Naive thymus-derived CD4-positive, alpha-beta T cell (primary cell): ENCODE measurements at regions not wholly inside any gene's neighbourhood (a gene's known extent, or its start where the extent isn't known, plus 50 kb on each side); places are given as distances from the start of the nearest gene placed in this dataset.

Experiments used
- ATAC-seq: fragments of 150-1000 bp; cut with Tn5 transposase; 2 replicates; pipeline ENCODE4 v1.10.0; 2021; ENCODE audit warnings: mild to moderate bottlenecking, moderate library complexity
- CTCF ChIA-PET: fragments of 350-600 bp; sonication (Branson Sonifier 250); formaldehyde crosslinking; loops from one replicate; lab custom pipeline; 2021; ENCODE audit warnings: antibody characterized with exemption; lab: Charles Lee
- POLR2A ChIA-PET: fragments of 350-600 bp; sonication (Branson Sonifier 250); formaldehyde crosslinking; loops from one replicate; lab custom pipeline; 2021; ENCODE audit warnings: antibody characterized with exemption, inconsistent platforms; lab: Charles Lee
- DNase-seq, 9 donors: peaks; one replicate each; pipeline versions ENCODE4 v3.0.0 to v3.0.0-alpha.2; 2020 to 2022; ENCODE audit warnings: mixed read lengths in 1 of 9
- H3K27ac ChIP-seq: one replicate; pipeline ENCODE4 v1.7.0; 2013; ENCODE audit warnings: mild to moderate bottlenecking, low read depth, low read length, moderate library complexity
- H3K27me3 ChIP-seq, 2 donors: one replicate each; pipeline ENCODE4 v1.7.0; 2013; ENCODE audit warnings: low read length in 2 of 2, mild to moderate bottlenecking in 2 of 2, moderate library complexity in 2 of 2; ENCODE audit not compliant: control insufficient read depth in 2 of 2, insufficient read depth in 2 of 2
- H3K36me3 ChIP-seq, 3 experiments: 1 replicate in 2 of 3; 2 replicates in 1 of 3; pipeline ENCODE4 v1.7.0; 2013; ENCODE audit warnings: low read length in 3 of 3, mild to moderate bottlenecking in 3 of 3, moderate library complexity in 1 of 3; ENCODE audit not compliant: insufficient read depth in 3 of 3, control insufficient read depth in 2 of 3
- H3K4me1 ChIP-seq, 2 donors: one replicate each; pipeline ENCODE4 v1.7.0; 2013; ENCODE audit warnings: low read length in 2 of 2, mild to moderate bottlenecking in 2 of 2, moderate library complexity in 1 of 2; ENCODE audit not compliant: control insufficient read depth in 2 of 2, insufficient read depth in 2 of 2
- H3K4me3 ChIP-seq: 2 replicates; pipeline ENCODE4 v1.7.0; 2013; ENCODE audit warnings: mild to moderate bottlenecking, low read length
- H3K9me3 ChIP-seq, 3 experiments: 1 replicate in 2 of 3; 2 replicates in 1 of 3; pipeline ENCODE4 v1.7.0; 2013; ENCODE audit warnings: low read length in 3 of 3; ENCODE audit not compliant: control insufficient read depth in 2 of 3
- H3K27ac Mint-ChIP-seq, 9 donors: one replicate each; pipeline ENCODE4 v1.8.0; 2020 to 2022; ENCODE audit warnings: mixed read lengths in 9 of 9, mild to moderate bottlenecking in 8 of 9, moderate library complexity in 5 of 9, inconsistent platforms in 2 of 9
- H3K27me3 Mint-ChIP-seq, 5 donors: one replicate each; pipeline ENCODE4 v1.8.0; 2021 to 2022; ENCODE audit warnings: mixed read lengths in 5 of 5, mild to moderate bottlenecking in 1 of 5
- H3K36me3 Mint-ChIP-seq, 5 donors: one replicate each; pipeline ENCODE4 v1.8.0; 2020 to 2022; ENCODE audit warnings: mixed read lengths in 5 of 5, mild to moderate bottlenecking in 3 of 5, inconsistent platforms in 1 of 5
- H3K4me1 Mint-ChIP-seq, 7 donors: one replicate each; pipeline ENCODE4 v1.8.0; 2020 to 2022; ENCODE audit warnings: mixed read lengths in 7 of 7, mild to moderate bottlenecking in 3 of 7, inconsistent platforms in 1 of 7
- H3K4me3 Mint-ChIP-seq, 10 donors: one replicate each; pipeline ENCODE4 v1.8.0; 2020 to 2022; ENCODE audit warnings: mild to moderate bottlenecking in 10 of 10, mixed read lengths in 10 of 10, moderate library complexity in 6 of 10, inconsistent platforms in 2 of 10
- H3K9me3 Mint-ChIP-seq, 11 donors: one replicate each; pipeline ENCODE4 v1.8.0; 2020 to 2022; ENCODE audit warnings: mixed read lengths in 11 of 11, mild to moderate bottlenecking in 4 of 11, inconsistent platforms in 1 of 11, moderate library complexity in 1 of 11
- intact Hi-C, 2 donors: fragments of 100-400 bp; cut with micrococcal nuclease; formaldehyde crosslinking; loops; one replicate each; pipeline ENCODE4 v1.15.1; 2023

GRCh38 chr5:92778261-92778660, 802.8 kb downstream of the NR2F1-AS1 start:
- Histone ChIP-seq H3K36me3 (no peaks in the 10 kb centered on the region), H3K9me3 (no peaks in the 10 kb centered on the region), H3K4me3 (no peak overlapping the region), H3K27ac (no peak overlapping the region), H3K27me3 (no peaks in the 10 kb centered on the region), H3K4me1 (no peaks in the 10 kb centered on the region)
- ChIA-PET CTCF (no interaction called here), POLR2A (no interaction called here)
- Mint-ChIP-seq H3K27ac (no peak overlapping the region), H3K4me3 (no peak overlapping the region), H3K4me1 (peaks cover 0 to 2% (median 0%) of the 10 kb centered on the region in 7 donors), H3K36me3 (no peaks in the 10 kb centered on the region), H3K9me3 (peaks cover 0 to 7% (median 2%) of the 10 kb centered on the region in 11 donors), H3K27me3 (no peaks in the 10 kb centered on the region)
- DNase-seq (no peak), ATAC-seq (no peak)
- intact Hi-C loops = no loop called here

GRCh38 chr5:92777421-92777820, 803.6 kb downstream of the NR2F1-AS1 start:
- H3K9me3 ChIP-seq = no peaks in the 10 kb centered on the region
- peaks cover 0 to 2% (median 0%) of the 10 kb centered on the region in 7 donors for H3K4me1 Mint-ChIP-seq
- CTCF ChIA-PET = no interaction called here

GRCh38 chr5:92775711-92776615, 805.1 kb downstream of the NR2F1-AS1 start:
- no peak overlapping the region for H3K4me3 ChIP-seq
- H3K4me1 Mint-ChIP-seq = peaks cover 0 to 2% (median 0%) of the 10 kb centered on the region in 7 donors
- no peaks in the 10 kb centered on the region for H3K27me3 Mint-ChIP-seq
- ATAC-seq = no peak
- H3K36me3 Mint-ChIP-seq = no peaks in the 10 kb centered on the region
- H3K9me3 Mint-ChIP-seq = peaks cover 0 to 5% (median 3%) of the 10 kb centered on the region in 11 donors
- no peak overlapping the region for H3K4me3 Mint-ChIP-seq
- H3K36me3 ChIP-seq = no peaks in the 10 kb centered on the region
- POLR2A ChIA-PET = no interaction called here
- no peak overlapping the region for H3K27ac ChIP-seq
- DNase-seq = no peak
- no peak overlapping the region for H3K27ac Mint-ChIP-seq
- CTCF ChIA-PET = interaction anchor here (0.7 kb wide), 1 partner anchor 80 kb away, joined by 3 read pairs; no protein-coding TSS in a partner anchor
- no peaks in the 10 kb centered on the region for H3K9me3 ChIP-seq
- intact Hi-C loops = no loop called here
- no peaks in the 10 kb centered on the region for H3K4me1 ChIP-seq
- H3K27me3 ChIP-seq = no peaks in the 10 kb centered on the region

More at GRCh38 chr5:92777421-92777820, 803.6 kb downstream of the NR2F1-AS1 start:
- Histone ChIP-seq H3K36me3 (no peaks in the 10 kb centered on the region), H3K4me3 (no peak overlapping the region), H3K27ac (no peak overlapping the region), H3K4me1 (no peaks in the 10 kb centered on the region), H3K27me3 (no peaks in the 10 kb centered on the region)
- DNase-seq (no peak), ATAC-seq (no peak)
- Mint-ChIP-seq H3K4me3 (no peak overlapping the region), H3K27ac (no peak overlapping the region), H3K27me3 (no peaks in the 10 kb centered on the region), H3K9me3 (peaks cover 0 to 5% (median 2%) of the 10 kb centered on the region in 11 donors), H3K36me3 (no peaks in the 10 kb centered on the region)
- intact Hi-C loops = no loop called here
- POLR2A ChIA-PET = no interaction called here

GRCh38 chr5:92769978-92770377, 811.0 kb downstream of the NR2F1-AS1 start:
- Mint-ChIP-seq H3K27me3 (no peaks in the 10 kb centered on the region), H3K9me3 (peaks cover 0 to 6% (median 0%) of the 10 kb centered on the region in 11 donors), H3K4me1 (no peaks in the 10 kb centered on the region), H3K36me3 (no peaks in the 10 kb centered on the region), H3K4me3 (no peak overlapping the region), H3K27ac (no peak overlapping the region)
- Histone ChIP-seq H3K27ac (no peak overlapping the region), H3K4me3 (no peak overlapping the region), H3K4me1 (no peaks in the 10 kb centered on the region), H3K9me3 (no peaks in the 10 kb centered on the region), H3K27me3 (no peaks in the 10 kb centered on the region), H3K36me3 (no peaks in the 10 kb centered on the region)
- ATAC-seq (no peak), DNase-seq (no peak)
- intact Hi-C loops = no loop called here
- CTCF ChIA-PET = no interaction called here
- POLR2A ChIA-PET = no interaction called here

- ATAC-seq = no peak
- intact Hi-C loops = no loop called here
- DNase-seq = no peak
- Mint-ChIP-seq H3K4me3 (no peak overlapping the region), H3K27me3 (no peaks in the 10 kb centered on the region), H3K27ac (no peak overlapping the region), H3K4me1 (no peaks in the 10 kb centered on the region), H3K9me3 (peaks cover 0 to 3% (median 0%) of the 10 kb centered on the region in 11 donors), H3K36me3 (no peaks in the 10 kb centered on the region)
- Histone ChIP-seq H3K27me3 (no peaks in the 10 kb centered on the region), H3K36me3 (no peaks in the 10 kb centered on the region), H3K4me1 (no peaks in the 10 kb centered on the region), H3K27ac (no peak overlapping the region), H3K9me3 (no peaks in the 10 kb centered on the region), H3K4me3 (no peak overlapping the region)
- POLR2A ChIA-PET = no interaction called here
- CTCF ChIA-PET = no interaction called here
Observed at GRCh38 chr5:92761585-92761984, 819.4 kb downstream of the NR2F1-AS1 start.

GRCh38 chr5:92760550-92760949, 820.5 kb downstream of the NR2F1-AS1 start:
- POLR2A ChIA-PET = no interaction called here
- Histone ChIP-seq H3K27ac (no peak overlapping the region), H3K4me1 (no peaks in the 10 kb centered on the region), H3K4me3 (no peak overlapping the region), H3K27me3 (no peaks in the 10 kb centered on the region), H3K36me3 (no peaks in the 10 kb centered on the region), H3K9me3 (no peaks in the 10 kb centered on the region)
- H3K4me1 Mint-ChIP-seq = no peaks in the 10 kb centered on the region
- H3K27me3 Mint-ChIP-seq = no peaks in the 10 kb centered on the region
- intact Hi-C loops = no loop called here
- peaks cover 0 to 3% (median 0%) of the 10 kb centered on the region in 11 donors for H3K9me3 Mint-ChIP-seq
- H3K4me3 Mint-ChIP-seq = no peak overlapping the region
- CTCF ChIA-PET = no interaction called here
- H3K27ac Mint-ChIP-seq = no peak overlapping the region
- no peaks in the 10 kb centered on the region for H3K36me3 Mint-ChIP-seq
- no peak for ATAC-seq
- no peak for DNase-seq

GRCh38 chr5:92758552-92758951, 822.5 kb downstream of the NR2F1-AS1 start:
- Histone ChIP-seq H3K27me3 (no peaks in the 10 kb centered on the region), H3K4me1 (no peaks in the 10 kb centered on the region), H3K36me3 (no peaks in the 10 kb centered on the region), H3K4me3 (no peak overlapping the region), H3K9me3 (no peaks in the 10 kb centered on the region), H3K27ac (no peak overlapping the region)
- Mint-ChIP-seq H3K4me3 (no peak overlapping the region), H3K4me1 (no peaks in the 10 kb centered on the region), H3K27me3 (no peaks in the 10 kb centered on the region), H3K36me3 (no peaks in the 10 kb centered on the region), H3K27ac (no peak overlapping the region), H3K9me3 (peaks cover 0 to 4% (median 0%) of the 10 kb centered on the region in 11 donors)
- ATAC-seq (no peak), DNase-seq (no peak)
- CTCF ChIA-PET = no interaction called here
- intact Hi-C loops = no loop called here
- POLR2A ChIA-PET = no interaction called here
